HEK293 (cell line): ENCODE measurements at regions not wholly inside any gene's neighbourhood (a gene's known extent, or its start where the extent isn't known, plus 50 kb on each side); places are given as distances from the start of the nearest gene placed in this dataset.

Experiments
- CTCF ChIP-seq: fragments of 450-650 bp; formaldehyde crosslinking; IDR thresholded peaks from 2 replicates; pipeline ENCODE4 v1.5.1; 2016; ENCODE audit warnings: missing biosample characterization, missing genetic modification characterization
- REST ChIP-seq: fragments of 450-650 bp; formaldehyde crosslinking; IDR thresholded peaks from 2 replicates; pipeline ENCODE4 v1.5.1; 2016; ENCODE audit warnings: missing biosample characterization, missing genetic modification characterization
- YY1 ChIP-seq: fragments of 450-650 bp; formaldehyde crosslinking; IDR thresholded peaks from 2 replicates; pipeline ENCODE4 v1.5.1; 2018; ENCODE audit warnings: missing biosample characterization, missing genetic modification characterization
- ZBTB8A ChIP-seq: fragments of 450-650 bp; formaldehyde crosslinking; IDR thresholded peaks from 2 replicates; pipeline ENCODE4 v1.5.1; 2016; ENCODE audit warnings: missing biosample characterization, missing genetic modification characterization
- ZNF114 ChIP-seq: fragments of 450-650 bp; formaldehyde crosslinking; IDR thresholded peaks from 2 replicates; pipeline ENCODE4 v1.5.0; 2017; ENCODE audit warnings: missing biosample characterization, missing genetic modification characterization
- ZNF140 ChIP-seq: fragments of 450-650 bp; formaldehyde crosslinking; IDR thresholded peaks from 2 replicates; pipeline ENCODE4 v1.5.1; 2016; ENCODE audit warnings: missing biosample characterization, missing genetic modification characterization
- ZNF175 ChIP-seq: fragments of 450-650 bp; formaldehyde crosslinking; IDR thresholded peaks from 2 replicates; pipeline ENCODE4 v1.5.1; 2016; ENCODE audit warnings: missing biosample characterization, missing genetic modification characterization
- ZNF184 ChIP-seq: fragments of 450-650 bp; IDR thresholded peaks from 2 replicates; pipeline ENCODE4 v1.5.1; 2018; ENCODE audit warnings: missing biosample characterization, mild to moderate bottlenecking, missing genetic modification characterization
- ZNF23 ChIP-seq: fragments of 450-650 bp; formaldehyde crosslinking; IDR thresholded peaks from 2 replicates; pipeline ENCODE4 v1.5.1; 2016; ENCODE audit warnings: missing biosample characterization, missing genetic modification characterization, borderline replicate concordance
- ZNF274 ChIP-seq, 2 experiments: fragments of 200-500 bp in 1 of 2; fragments of 450-650 bp in 1 of 2; sonication (Bioruptor generic) in 1 of 2; formaldehyde crosslinking in 1 of 2; IDR thresholded peaks; 2 replicates each; pipeline versions ENCODE4 v1.5.1 to v1.6.1; 2014 to 2016; ENCODE audit warnings: borderline replicate concordance in 1 of 2, inconsistent platforms in 1 of 2, low read length in 1 of 2, missing biosample characterization in 1 of 2, missing genetic modification characterization in 1 of 2
- ZNF362 ChIP-seq: fragments of 450-650 bp; formaldehyde crosslinking; IDR thresholded peaks from 2 replicates; pipeline ENCODE4 v1.5.1; 2016; ENCODE audit warnings: missing biosample characterization, missing genetic modification characterization
- ZNF624 ChIP-seq: fragments of 450-650 bp; formaldehyde crosslinking; IDR thresholded peaks from 2 replicates; pipeline ENCODE4 v1.5.1; 2017; ENCODE audit warnings: missing biosample characterization, missing genetic modification characterization

GRCh38 chr15:61390138-61390537 is 161.0 kb upstream of the RORA start:
- TF ChIP-seq ZNF175 (tag by site-specific recombination) (no peak), ZNF114 (no peak), ZNF23 (tag by site-specific recombination) (no peak), ZNF362 (tag by site-specific recombination) (no peak), CTCF (tag by site-specific recombination) (no peak), YY1 (tag by site-specific recombination) (no peak), ZNF140 (tag by site-specific recombination) (no peak), REST (tag by site-specific recombination) (no peak), ZNF624 (tag by site-specific recombination) (no peak), ZBTB8A (tag by site-specific recombination) (no peak), ZNF184 (tag by site-specific recombination) (no peak), ZNF274 (IDR thresholded peaks at IDR 0.05; ENCODE audit: low read length) (no peak), ZNF274 (tag by site-specific recombination; IDR thresholded peaks at IDR 0.05; ENCODE audit: borderline replicate concordance) (no peak)
